GM18867 (cell line): ENCODE measurements at regions not wholly inside any gene's neighbourhood (a gene's known extent, or its start where the extent isn't known, plus 50 kb on each side); places are given as distances from the start of the nearest gene placed in this dataset.
"Not testable (repeated sequence)": the region's sequence is repeated elsewhere in the genome, so short reads cannot be mapped to it uniquely, and the experiment has no call there.

Source experiments
- ATAC-seq: cut with Tn5 transposase; IDR thresholded peaks from one replicate; pipeline ENCODE4 v1.9.1; 2021; ENCODE audit warnings: mild to moderate bottlenecking, moderate library complexity; ENCODE audit not compliant: unreplicated experiment

GRCh38 chr6:49001856-49002541 is 461.1 kb downstream of the MMUT start:
- no peak for ATAC-seq

- no peak for ATAC-seq
Measured at GRCh38 chr6:48998574-48998973, 464.5 kb downstream of the MMUT start.

GRCh38 chr6:48996461-48997119 is 466.5 kb downstream of the MMUT start:
- ATAC-seq = no peak

GRCh38 chr6:48994811-48995210 is 468.2 kb downstream of the MMUT start:
- no peak for ATAC-seq

GRCh38 chr6:48990739-48991138 is 472.3 kb downstream of the MMUT start:
- no peak for ATAC-seq

- no peak for ATAC-seq
Measured at GRCh38 chr6:48986845-48987244, 476.2 kb downstream of the MMUT start.

- no peak for ATAC-seq
Measured at GRCh38 chr6:48986105-48986504, 476.9 kb downstream of the MMUT start.

GRCh38 chr6:48985025-48985424 is 478.0 kb downstream of the MMUT start:
- ATAC-seq = no peak

- ATAC-seq = not testable (repeated sequence)
Measured at GRCh38 chr6:48983968-48984367, 479.1 kb downstream of the MMUT start.

- no peak for ATAC-seq
Measured at GRCh38 chr6:48983377-48983776, 479.7 kb downstream of the MMUT start.

GRCh38 chr6:48979806-48980205 is 483.2 kb downstream of the MMUT start:
- no peak for ATAC-seq

- ATAC-seq = no peak
Measured at GRCh38 chr6:48979085-48979484, 484.0 kb downstream of the MMUT start.

- ATAC-seq = no peak
Measured at GRCh38 chr6:48978016-48978415, 485.0 kb downstream of the MMUT start.

- no peak for ATAC-seq
Measured at GRCh38 chr6:48977573-48977972, 485.5 kb downstream of the MMUT start.

GRCh38 chr6:48973491-48973890 is 489.6 kb downstream of the MMUT start:
- ATAC-seq = no peak

- ATAC-seq = no peak
Measured at GRCh38 chr6:48961781-48962415, 501.2 kb downstream of the MMUT start.

GRCh38 chr6:48959251-48960060 is 503.6 kb downstream of the MMUT start:
- ATAC-seq = no peak

- no peak for ATAC-seq
Measured at GRCh38 chr6:48957781-48958180, 505.3 kb downstream of the MMUT start.

- ATAC-seq = no peak
Measured at GRCh38 chr6:48951917-48952316, 511.1 kb downstream of the MMUT start.

- not testable (repeated sequence) for ATAC-seq
Measured at GRCh38 chr6:48944276-48944675, 518.8 kb downstream of the MMUT start.

GRCh38 chr6:48933136-48933535 is 529.9 kb downstream of the MMUT start:
- no peak for ATAC-seq
